Adrenal gland (tissue), 9 donors: ENCODE measurements at regions not wholly inside any gene's neighbourhood (a gene's known extent, or its start where the extent isn't known, plus 50 kb on each side); places are given as distances from the start of the nearest gene placed in this dataset.

Experiments
- DNase-seq, 7 donors: peaks; one replicate each; pipeline ENCODE4 v3.0.0-alpha.2; 2019 to 2020
- H3K27ac ChIP-seq, 5 donors: fragments of 200-600 bp; sonication (generic) in 4 of 5; 1 replicate in 3 of 5; 2 replicates in 2 of 5; pipeline versions ENCODE4 v1.5.1 to v1.8.0; 2016 to 2020; ENCODE audit warnings: mild to moderate bottlenecking in 1 of 5
- H3K27me3 ChIP-seq: fragments of 200-600 bp; 2 replicates; pipeline ENCODE4 v1.8.0; 2021
- H3K36me3 ChIP-seq, 2 donors: fragments of 200-600 bp; replicated peaks in 1 of 2; 1 replicate in 1 of 2; 2 replicates in 1 of 2; pipeline versions ENCODE4 v1.5.1 to v1.8.0; 2018 to 2022
- H3K4me1 ChIP-seq, 2 donors: fragments of 200-600 bp; replicated peaks in 1 of 2; 1 replicate in 1 of 2; 2 replicates in 1 of 2; pipeline versions ENCODE4 v1.5.1 to v1.8.0; 2018 to 2021
- H3K4me3 ChIP-seq, 4 donors: fragments of 200-600 bp; sonication (generic) in 3 of 4; one replicate each; pipeline ENCODE4 v1.5.1; 2016 to 2018
- H3K9me3 ChIP-seq, 3 donors: fragments of 200-600 bp; sonication (generic) in 1 of 3; replicated peaks in 1 of 3; 1 replicate in 2 of 3; 2 replicates in 1 of 3; pipeline versions ENCODE4 v1.5.1 to v1.8.0; 2016 to 2021
- CTCF ChIP-seq, 6 experiments: fragments of 450-650 bp in 4 of 6; fragments of 200-600 bp in 2 of 6; sonication (generic) in 1 of 6; IDR thresholded peaks; 1 replicate in 5 of 6; 2 replicates in 1 of 6; pipeline versions ENCODE4 v1.5.1 to v1.8.0; 2016 to 2021; ENCODE audit warnings: antibody characterized with exemption in 6 of 6, mild to moderate bottlenecking in 2 of 6, moderate library complexity in 1 of 6
- POLR2A ChIP-seq, 2 donors: fragments of 450-650 bp; IDR thresholded peaks; one replicate each; pipeline ENCODE4 v1.6.1; 2017; ENCODE audit warnings: antibody characterized with exemption in 2 of 2, mild to moderate bottlenecking in 2 of 2, moderate library complexity in 1 of 2
- WGBS, 4 donors: extraction: QIAGEN DNeasy Blood & Tissue Kit in 2 of 4; methylation state at CpG; one replicate each; pipeline versions ENCODE4 v1.1.5 to v1.1.7; 2013 to 2017; 5-methylcytosine and 5-hydroxymethylcytosine counted together
- intact Hi-C, 2 donors: fragments of 100-400 bp; cut with DNase I; formaldehyde crosslinking; loops; one replicate each; pipeline versions ENCODE4 v1.14.1 to v1.15.0; 2022 to 2023
- donor health status: healthy with polysubstance abuse.
- donor health status: Bipolar disorder and iron deficiency.
- donor health status: DM: yes; HTN: yes; CAD: no.
- donor health status: DM: no; HTN: no; CAD: no.
- donor health status: DM: no; HTN: no; CAD: no.

- 78 to 84% (median 81%) methylated on average over 6 of the region's 6 CpGs for WGBS, 4 donors
- H3K27ac ChIP-seq = no peak overlapping the region
- intact Hi-C loops = no loop called here
- H3K4me3 ChIP-seq = no peak overlapping the region
- H3K4me1 ChIP-seq = no peaks in the 10 kb centered on the region
- no peaks in the 10 kb centered on the region for H3K9me3 ChIP-seq
- no peak for DNase-seq
- H3K27me3 ChIP-seq = no peaks in the 10 kb centered on the region
- H3K36me3 ChIP-seq = no peaks in the 10 kb centered on the region
- TF ChIP-seq POLR2A (IDR thresholded peaks at IDR 0.05) = no peak
- TF ChIP-seq CTCF (IDR thresholded peaks at IDR 0.05) = no peak
Measured at GRCh38 chr3:6709178-6709577, 151.7 kb upstream of the GRM7 start.

- H3K9me3 ChIP-seq = no peaks in the 10 kb centered on the region
- TF ChIP-seq CTCF (IDR thresholded peaks at IDR 0.05) (no peak), POLR2A (IDR thresholded peaks at IDR 0.05) (no peak)
- WGBS, 4 donors = 85 to 92% (median 88%) methylated on average over 3 of the region's 3 CpGs
- intact Hi-C loops = no loop called here
- no peaks in the 10 kb centered on the region for H3K4me1 ChIP-seq
- DNase-seq = no peak
- no peak overlapping the region for H3K27ac ChIP-seq
- H3K27me3 ChIP-seq = no peaks in the 10 kb centered on the region
- no peak overlapping the region for H3K4me3 ChIP-seq
- H3K36me3 ChIP-seq = no peaks in the 10 kb centered on the region
Measured at GRCh38 chr3:6714962-6715361, 146.0 kb upstream of the GRM7 start.

- Histone ChIP-seq H3K4me3 (no peak overlapping the region), H3K36me3 (no peaks in the 10 kb centered on the region), H3K27ac (no peak overlapping the region), H3K9me3 (no peaks in the 10 kb centered on the region), H3K27me3 (no peaks in the 10 kb centered on the region), H3K4me1 (no peaks in the 10 kb centered on the region)
- TF ChIP-seq CTCF (IDR thresholded peaks at IDR 0.05) (no peak), POLR2A (IDR thresholded peaks at IDR 0.05) (no peak)
- intact Hi-C loops = no loop called here
- 28 to 67% (median 53%) methylated on average over 1 of the region's 1 CpG for WGBS, 4 donors
- no peak for DNase-seq
Measured at GRCh38 chr3:6716420-6716819, 144.5 kb upstream of the GRM7 start.

- Histone ChIP-seq H3K4me1 (no peaks in the 10 kb centered on the region), H3K9me3 (no peaks in the 10 kb centered on the region), H3K4me3 (no peak overlapping the region), H3K27me3 (no peaks in the 10 kb centered on the region), H3K27ac (no peak overlapping the region), H3K36me3 (no peaks in the 10 kb centered on the region)
- WGBS, 4 donors = 60 to 73% (median 65%) methylated on average over 6 of the region's 6 CpGs
- intact Hi-C loops = no loop called here
- no peak for DNase-seq
- TF ChIP-seq CTCF (IDR thresholded peaks at IDR 0.05) = no peak
- no peak for TF ChIP-seq POLR2A (IDR thresholded peaks at IDR 0.05)
Measured at GRCh38 chr3:6717026-6717943, 143.6 kb upstream of the GRM7 start.
